ENCODE measurements at regions not wholly inside any gene's neighbourhood (a gene's known extent, or its start where the extent isn't known, plus 50 kb on each side); places are given as distances from the start of the nearest gene placed in this dataset.

DNA sequence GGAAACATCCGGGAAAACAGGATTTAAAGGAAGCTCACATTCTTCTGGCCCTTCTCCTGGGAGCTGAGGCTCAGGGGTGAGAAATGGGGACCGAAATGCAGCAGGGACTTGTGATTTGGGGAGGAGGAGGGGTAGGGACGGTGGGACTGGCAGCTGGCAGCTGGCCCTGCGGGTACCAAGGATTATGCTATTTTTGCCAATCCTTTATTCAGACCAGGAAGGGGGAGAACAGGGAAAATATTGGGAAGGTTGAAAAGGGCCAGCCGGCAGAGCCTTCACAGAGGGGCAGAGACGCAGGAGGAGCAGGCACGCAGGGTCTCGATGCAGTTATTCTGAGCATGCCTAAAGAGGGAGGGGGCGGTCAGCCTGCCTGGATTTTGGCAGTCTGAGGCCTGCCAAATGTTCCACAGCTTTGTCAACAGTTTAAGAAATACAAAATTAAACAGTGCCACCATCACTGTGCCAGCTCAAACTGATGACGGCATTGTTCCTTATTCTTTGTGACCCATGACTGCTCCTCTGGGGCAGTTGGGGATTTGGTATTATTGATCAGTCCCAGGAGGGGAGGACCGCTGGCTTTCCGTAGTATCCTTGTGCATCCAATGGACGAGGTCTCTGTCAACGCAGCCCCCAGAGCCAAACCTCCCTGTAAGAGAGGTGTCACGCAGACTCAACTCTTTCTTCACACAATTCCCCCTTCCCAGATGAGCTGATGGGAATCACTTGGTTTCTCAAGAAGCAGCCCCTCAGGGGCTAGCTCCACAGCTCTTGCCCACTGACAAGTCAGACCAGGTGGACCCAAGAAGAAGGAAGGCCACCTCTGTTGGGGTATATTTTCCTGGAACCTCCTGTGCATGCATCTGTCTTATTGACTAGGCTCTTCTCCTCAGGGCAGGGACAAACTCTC, 553.3 kb downstream of the BNC2 start:
- TF ChIP-seq EP300 (IDR thresholded peaks at IDR 0.05) = no peak
- TF ChIP-seq, protein P1, sequence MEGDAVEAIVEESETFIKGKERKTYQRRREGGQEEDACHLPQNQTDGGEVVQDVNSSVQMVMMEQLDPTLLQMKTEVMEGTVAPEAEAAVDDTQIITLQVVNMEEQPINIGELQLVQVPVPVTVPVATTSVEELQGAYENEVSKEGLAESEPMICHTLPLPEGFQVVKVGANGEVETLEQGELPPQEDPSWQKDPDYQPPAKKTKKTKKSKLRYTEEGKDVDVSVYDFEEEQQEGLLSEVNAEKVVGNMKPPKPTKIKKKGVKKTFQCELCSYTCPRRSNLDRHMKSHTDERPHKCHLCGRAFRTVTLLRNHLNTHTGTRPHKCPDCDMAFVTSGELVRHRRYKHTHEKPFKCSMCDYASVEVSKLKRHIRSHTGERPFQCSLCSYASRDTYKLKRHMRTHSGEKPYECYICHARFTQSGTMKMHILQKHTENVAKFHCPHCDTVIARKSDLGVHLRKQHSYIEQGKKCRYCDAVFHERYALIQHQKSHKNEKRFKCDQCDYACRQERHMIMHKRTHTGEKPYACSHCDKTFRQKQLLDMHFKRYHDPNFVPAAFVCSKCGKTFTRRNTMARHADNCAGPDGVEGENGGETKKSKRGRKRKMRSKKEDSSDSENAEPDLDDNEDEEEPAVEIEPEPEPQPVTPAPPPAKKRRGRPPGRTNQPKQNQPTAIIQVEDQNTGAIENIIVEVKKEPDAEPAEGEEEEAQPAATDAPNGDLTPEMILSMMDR (IDR thresholded peaks at IDR 0.05) = no peak

Data from tibial nerve (tissue), 4 donors.